Right lobe of liver (tissue), 4 donors: ENCODE measurements at regions not wholly inside any gene's neighbourhood (a gene's known extent, or its start where the extent isn't known, plus 50 kb on each side); places are given as distances from the start of the nearest gene placed in this dataset.

Source experiments
- POLR2A ChIP-seq: fragments of 450-650 bp; IDR thresholded peaks from one replicate; pipeline ENCODE4 v1.6.1; 2017; ENCODE audit warnings: antibody characterized with exemption, mild to moderate bottlenecking
- TF ChIP-seq, protein P1 (sequence below), 4 donors: fragments of 200-600 bp in 3 of 4; fragments of 450-650 bp in 1 of 4; IDR thresholded peaks; one replicate each; pipeline versions ENCODE4 v1.5.1 to v1.8.0; 2016 to 2022; ENCODE audit warnings: antibody characterized with exemption in 4 of 4, mild to moderate bottlenecking in 2 of 4
- donor health status: DM: no; HTN: no; CAD: no.
- donor health status: DM: no; HTN: no; CAD: no.
- donor health status: DM: no; HTN: yes; CAD: no.

DNA sequence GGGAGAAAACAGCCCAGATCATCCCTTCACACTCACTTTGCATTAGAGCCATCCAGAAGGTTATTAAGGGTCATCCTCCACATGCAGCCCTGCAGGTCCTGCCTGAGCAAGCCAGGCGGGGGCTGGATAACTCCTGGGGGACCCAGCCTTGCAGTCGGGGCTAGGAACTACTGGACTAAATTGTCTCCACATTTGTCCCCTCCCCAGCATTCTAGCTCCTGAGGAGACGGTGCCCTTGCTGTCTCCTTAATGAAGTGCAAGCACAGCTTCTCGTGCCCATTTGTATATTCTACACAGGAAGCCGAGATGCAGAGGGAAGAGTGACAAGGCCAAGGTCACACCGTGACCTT is 185.2 kb downstream of the C16orf95 start:
- no peak for TF ChIP-seq POLR2A
- TF ChIP-seq, protein P1, sequence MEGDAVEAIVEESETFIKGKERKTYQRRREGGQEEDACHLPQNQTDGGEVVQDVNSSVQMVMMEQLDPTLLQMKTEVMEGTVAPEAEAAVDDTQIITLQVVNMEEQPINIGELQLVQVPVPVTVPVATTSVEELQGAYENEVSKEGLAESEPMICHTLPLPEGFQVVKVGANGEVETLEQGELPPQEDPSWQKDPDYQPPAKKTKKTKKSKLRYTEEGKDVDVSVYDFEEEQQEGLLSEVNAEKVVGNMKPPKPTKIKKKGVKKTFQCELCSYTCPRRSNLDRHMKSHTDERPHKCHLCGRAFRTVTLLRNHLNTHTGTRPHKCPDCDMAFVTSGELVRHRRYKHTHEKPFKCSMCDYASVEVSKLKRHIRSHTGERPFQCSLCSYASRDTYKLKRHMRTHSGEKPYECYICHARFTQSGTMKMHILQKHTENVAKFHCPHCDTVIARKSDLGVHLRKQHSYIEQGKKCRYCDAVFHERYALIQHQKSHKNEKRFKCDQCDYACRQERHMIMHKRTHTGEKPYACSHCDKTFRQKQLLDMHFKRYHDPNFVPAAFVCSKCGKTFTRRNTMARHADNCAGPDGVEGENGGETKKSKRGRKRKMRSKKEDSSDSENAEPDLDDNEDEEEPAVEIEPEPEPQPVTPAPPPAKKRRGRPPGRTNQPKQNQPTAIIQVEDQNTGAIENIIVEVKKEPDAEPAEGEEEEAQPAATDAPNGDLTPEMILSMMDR (IDR thresholded peaks at IDR 0.05): no peak
